NCI-H524 treated with DMSO at 0.1 percent for 48 hours (cell line): ENCODE measurements at regions not wholly inside any gene's neighbourhood (a gene's known extent, or its start where the extent isn't known, plus 50 kb on each side); places are given as distances from the start of the nearest gene placed in this dataset.
"Not testable (repeated sequence)": the region's sequence is repeated elsewhere in the genome, so short reads cannot be mapped to it uniquely, and the experiment has no call there.

ENCODE experiments used
- DNase-seq: peaks from one replicate; lab custom pipeline; 2025; lab: John Stamatoyannopoulos, UW

- no peak for DNase-seq
Observed at GRCh38 chr4:179584101-179584500, 2141.9 kb upstream of the AGA start.

DNA sequence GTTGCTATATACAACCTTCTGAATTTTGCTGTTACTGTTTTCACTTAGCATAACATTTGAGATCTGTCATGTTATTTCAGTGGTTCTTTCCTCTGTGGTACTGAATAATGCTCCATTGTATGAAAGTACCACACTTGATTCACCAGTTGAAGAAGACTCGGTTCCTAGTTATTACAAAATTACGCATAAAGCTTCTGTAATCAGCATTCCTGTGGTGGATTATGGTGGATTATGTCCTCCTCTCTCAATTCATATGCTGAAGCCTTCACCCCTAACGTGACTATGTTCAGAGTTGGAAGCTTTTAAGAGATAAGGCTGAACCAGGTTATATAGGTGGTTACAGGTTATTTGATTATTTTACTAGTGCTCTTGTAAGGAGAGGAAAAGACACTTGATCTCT lies 2143.5 kb upstream of the AGA start:
- no peak for DNase-seq

DNA sequence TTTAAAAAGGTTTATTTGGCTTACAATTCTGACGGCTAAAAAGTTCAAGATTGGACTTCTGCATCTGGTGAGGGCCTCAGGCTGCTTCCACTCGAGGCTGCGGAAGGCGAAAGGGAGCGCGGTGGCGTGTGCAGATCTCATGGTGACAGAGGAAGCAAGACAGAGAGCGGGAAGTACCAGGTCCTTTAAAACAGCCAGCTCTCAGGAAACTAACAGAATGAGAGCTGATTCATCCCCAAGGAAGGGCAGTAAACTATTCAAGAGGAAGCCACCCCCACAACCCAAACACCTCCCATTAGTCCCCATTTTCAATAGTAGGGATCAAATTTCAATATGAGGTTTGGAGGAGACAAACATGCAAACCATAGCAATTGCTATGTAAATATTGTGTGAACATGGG lies 2144.2 kb upstream of the AGA start:
- DNase-seq, result no peak

GRCh38 chr4:179595671-179596410 lies 2153.6 kb upstream of the AGA start:
- DNase-seq, result no peak

GRCh38 chr4:179596621-179597020 lies 2154.4 kb upstream of the AGA start:
- DNase-seq, result no peak

GRCh38 chr4:179597301-179597700 lies 2155.1 kb upstream of the AGA start:
- DNase-seq, result no peak

DNA sequence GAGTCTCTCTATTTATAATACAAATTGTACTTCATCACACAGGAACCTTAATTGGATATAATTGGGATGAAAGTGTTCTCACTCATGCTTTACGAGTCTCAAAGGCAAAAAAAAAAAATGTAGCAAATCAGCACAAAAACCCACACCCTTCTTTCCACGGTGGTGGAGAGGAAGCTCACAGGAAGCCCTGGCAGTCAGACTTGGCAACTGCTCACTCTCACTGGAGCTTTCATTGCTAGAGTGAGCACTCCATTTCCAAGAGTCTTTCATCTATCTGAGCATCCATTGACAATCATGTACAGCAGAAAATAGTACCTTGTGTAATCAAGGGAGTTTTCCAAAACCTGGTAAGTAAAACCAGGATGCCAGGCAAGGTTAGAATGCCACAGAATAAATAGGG lies 2159.4 kb upstream of the AGA start:
- DNase-seq, result no peak

DNA sequence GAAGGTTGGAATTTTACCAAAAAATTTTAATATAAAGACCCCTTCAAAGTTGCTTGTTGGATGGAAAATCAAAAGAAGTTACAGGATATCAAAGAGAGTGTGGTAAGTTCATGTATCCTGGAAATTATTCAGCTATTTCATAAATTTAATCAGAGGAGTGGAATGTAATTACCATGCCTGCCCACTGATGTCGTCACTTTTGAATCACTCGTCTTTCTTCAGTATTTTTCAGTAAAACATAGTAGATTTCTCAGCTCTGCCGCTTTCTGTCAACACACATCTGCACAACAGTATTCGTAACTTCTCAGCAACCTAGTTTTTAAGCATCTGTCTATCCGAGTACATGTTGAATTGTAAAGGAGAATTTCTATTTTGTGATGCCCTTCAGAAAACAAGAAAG lies 2163.0 kb upstream of the AGA start:
- no peak for DNase-seq

DNA sequence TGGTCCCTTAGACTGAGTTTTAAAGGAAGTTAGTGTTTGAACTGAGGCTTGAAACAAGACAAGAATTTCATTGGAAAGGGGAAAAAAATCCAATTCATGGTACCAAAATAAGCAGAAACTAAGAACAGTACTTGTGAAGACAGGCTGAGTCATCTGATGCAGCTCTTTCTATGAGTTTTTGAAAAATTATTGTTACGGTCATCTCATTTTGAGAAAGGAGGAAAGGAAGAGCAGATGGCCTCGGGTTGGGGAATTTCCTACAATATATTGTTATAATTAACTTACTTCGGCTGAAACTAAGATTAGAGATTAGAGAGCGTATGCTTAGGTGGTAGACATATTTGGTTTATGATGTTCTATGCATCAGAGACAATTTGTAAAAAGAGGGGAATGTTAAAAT lies 2164.8 kb upstream of the AGA start:
- no peak for DNase-seq

GRCh38 chr4:179615704-179616103 lies 2173.5 kb upstream of the AGA start:
- no peak for DNase-seq

DNA sequence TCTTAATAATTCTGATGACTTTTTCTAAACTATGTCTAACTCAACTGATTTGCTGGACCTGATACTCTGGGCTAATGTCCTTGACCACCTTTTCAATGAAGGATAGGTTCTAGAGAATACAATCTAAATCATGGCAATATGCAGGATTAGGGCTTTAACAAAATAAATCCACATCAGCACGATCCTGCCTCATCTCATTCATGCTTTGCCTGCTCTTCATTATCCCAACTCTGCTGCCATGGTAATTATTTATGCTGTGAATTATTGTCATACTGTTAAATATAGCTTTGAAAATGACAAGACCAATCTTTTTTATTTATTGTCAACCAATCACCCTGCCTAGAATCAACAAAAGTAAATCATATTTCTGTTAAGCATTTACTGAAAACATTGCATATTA lies 2176.7 kb upstream of the AGA start:
- no peak for DNase-seq

- DNase-seq, result no peak
Observed at GRCh38 chr4:179624768-179625181, 2182.5 kb upstream of the AGA start.

DNA sequence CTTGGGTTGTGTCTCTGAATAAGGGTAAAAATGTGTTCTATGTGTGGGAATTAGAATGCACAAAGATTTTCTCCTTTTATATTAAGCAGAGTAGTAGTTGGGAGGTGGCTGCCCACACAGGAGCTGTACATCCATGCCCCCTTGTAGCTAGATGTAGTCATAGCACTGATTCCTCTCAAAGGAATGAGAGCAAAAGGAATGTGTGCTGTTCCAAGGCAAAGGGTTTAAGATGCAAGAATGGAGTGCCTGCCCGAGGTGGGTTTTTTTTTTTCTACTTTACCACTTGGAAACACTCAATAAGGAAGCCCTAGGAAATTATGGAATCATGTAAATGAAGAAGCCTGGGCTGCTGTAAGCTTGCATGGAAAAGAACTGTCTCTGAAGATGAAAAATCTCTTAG lies 2183.2 kb upstream of the AGA start:
- DNase-seq, result no peak

GRCh38 chr4:179626687-179627086 lies 2184.4 kb upstream of the AGA start:
- no peak for DNase-seq

DNA sequence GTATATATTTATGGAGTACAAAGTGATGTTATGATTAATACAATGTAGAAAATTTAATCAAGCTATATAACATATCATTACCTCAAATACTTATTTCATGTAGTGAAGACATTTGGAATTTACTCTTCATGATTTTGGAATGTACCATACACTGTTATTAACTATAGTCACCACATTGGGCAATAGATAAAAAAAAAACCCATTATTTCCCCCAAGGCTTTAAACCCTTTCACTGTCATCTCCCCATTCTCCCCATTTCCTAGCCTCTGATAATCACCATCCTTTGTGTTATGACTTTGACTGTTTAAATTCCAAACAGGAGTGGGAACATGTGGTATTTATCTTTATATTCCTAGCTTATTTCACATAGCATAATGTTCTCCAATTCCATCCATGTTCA lies 2189.1 kb upstream of the AGA start:
- no peak for DNase-seq

- DNase-seq, result no peak
Observed at GRCh38 chr4:179634862-179635261, 2192.6 kb upstream of the AGA start.

DNA sequence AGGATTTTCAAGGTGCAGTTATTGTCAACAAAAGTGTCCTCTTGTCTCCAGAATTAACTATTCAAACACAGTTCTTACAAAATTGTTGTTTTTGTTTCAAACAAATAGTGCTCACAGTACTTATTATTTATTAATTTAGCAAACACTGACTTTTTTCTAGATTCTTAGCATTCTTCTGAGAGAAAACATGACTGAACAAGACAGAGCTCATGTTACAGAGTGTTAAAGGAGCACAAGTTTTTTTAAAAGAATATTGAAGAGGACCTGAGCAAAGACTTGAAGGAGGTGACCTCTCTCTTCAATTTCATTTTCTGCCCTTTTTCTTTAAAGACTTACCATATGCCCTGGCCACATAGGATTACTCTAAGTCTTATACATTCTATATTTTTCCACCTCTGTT lies 2220.3 kb upstream of the AGA start:
- no peak for DNase-seq

- DNase-seq, result no peak
Observed at GRCh38 chr4:179663641-179664429, 2221.6 kb upstream of the AGA start.

GRCh38 chr4:179664430-179665027 lies 2222.3 kb upstream of the AGA start:
- no peak for DNase-seq

DNA sequence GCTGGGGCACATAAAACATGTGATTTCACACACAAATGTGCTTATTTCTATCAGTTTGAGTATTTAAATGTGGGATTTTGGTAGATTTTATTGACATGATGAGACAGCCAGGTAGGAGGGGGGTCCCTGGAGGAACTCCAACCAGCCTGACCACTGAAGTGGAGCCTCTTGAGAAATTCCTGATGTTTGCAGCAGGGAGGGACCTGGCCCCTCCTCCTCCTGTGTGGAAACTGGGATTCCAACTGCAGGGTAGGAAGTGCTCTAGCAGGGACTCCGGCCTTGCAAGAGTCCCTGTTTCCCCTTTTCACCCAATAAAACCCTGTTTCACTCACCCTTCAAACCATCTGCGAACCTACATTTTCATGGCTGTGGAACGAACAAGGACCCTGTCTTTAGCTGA lies 2224.0 kb upstream of the AGA start:
- DNase-seq, result no peak

GRCh38 chr4:179671609-179672008 lies 2229.4 kb upstream of the AGA start:
- no peak for DNase-seq

- no peak for DNase-seq
Observed at GRCh38 chr4:179678093-179678814, 2236.0 kb upstream of the AGA start.

GRCh38 chr4:179683661-179684060 lies 2241.4 kb upstream of the AGA start:
- not testable (repeated sequence) for DNase-seq
